ENCODE measurements at regions not wholly inside any gene's neighbourhood (a gene's known extent, or its start where the extent isn't known, plus 50 kb on each side); places are given as distances from the start of the nearest gene placed in this dataset.

DNA sequence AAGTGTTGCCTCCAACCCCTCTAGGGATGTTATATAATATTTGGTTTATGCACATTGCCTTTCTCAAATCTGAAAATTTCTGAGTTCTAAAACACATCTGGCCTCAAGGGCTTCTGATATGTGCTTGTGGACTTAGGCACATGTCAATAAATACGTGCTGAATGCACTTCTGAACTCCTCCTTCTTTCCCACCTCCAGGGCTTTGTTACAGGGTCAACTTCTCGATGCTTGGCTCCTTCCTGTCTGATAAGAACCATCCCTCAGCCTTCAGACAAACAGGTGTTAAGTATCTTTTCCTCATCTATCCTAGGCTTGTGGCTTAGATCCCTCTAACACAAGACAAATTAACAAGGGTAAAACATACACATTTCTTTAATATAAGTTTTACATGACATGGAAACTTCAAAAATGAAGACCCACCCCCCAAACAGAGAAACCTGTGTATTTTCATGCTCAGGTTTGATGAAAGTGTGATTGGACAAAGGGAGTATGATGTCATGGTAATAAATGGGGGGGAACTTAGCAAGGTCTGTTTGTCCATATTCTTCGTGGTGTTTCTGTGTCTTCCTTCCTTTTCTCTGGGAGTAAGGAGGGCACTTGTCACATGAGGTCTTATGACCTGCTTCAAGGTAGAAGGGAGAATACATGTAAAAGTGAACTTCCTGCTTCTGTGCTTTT is 326.9 kb downstream of the CD83 start:
- TF ChIP-seq EP300 (IDR thresholded peaks at IDR 0.05) (no peak), POLR2AphosphoS5 (IDR thresholded peaks at IDR 0.05) (no peak)

All from upper lobe of left lung (tissue), 4 donors.